NCI-H2029 treated with DMSO at 0.1 percent for 48 hours (cell line): ENCODE measurements at regions not wholly inside any gene's neighbourhood (a gene's known extent, or its start where the extent isn't known, plus 50 kb on each side); places are given as distances from the start of the nearest gene placed in this dataset.
"Not testable (repeated sequence)": the region's sequence is repeated elsewhere in the genome, so short reads cannot be mapped to it uniquely, and the experiment has no call there.

ENCODE experiments used
- DNase-seq: peaks from one replicate; lab custom pipeline; 2025; lab: John Stamatoyannopoulos, UW

GRCh38 chr11:122022646-122023045 is 93.4 kb downstream of the BLID start:
- DNase-seq: no peak

GRCh38 chr11:122020902-122021301 is 95.1 kb downstream of the BLID start:
- no peak for DNase-seq

- no peak for DNase-seq
Measured at GRCh38 chr11:122019908-122020694, 95.9 kb downstream of the BLID start.

- no peak for DNase-seq
Measured at GRCh38 chr11:122007601-122008071, 108.4 kb downstream of the BLID start.

GRCh38 chr11:122004446-122004845 is 111.6 kb downstream of the BLID start:
- DNase-seq: no peak

GRCh38 chr11:122002926-122003325 is 113.1 kb downstream of the BLID start:
- DNase-seq: no peak

GRCh38 chr11:122002047-122002446 is 114.0 kb downstream of the BLID start:
- no peak for DNase-seq

GRCh38 chr11:121999651-122000050 is 116.4 kb downstream of the BLID start:
- DNase-seq: no peak

- DNase-seq: no peak
Measured at GRCh38 chr11:121996574-121996973, 119.4 kb downstream of the BLID start.

- no peak for DNase-seq
Measured at GRCh38 chr11:121983901-121984300, 132.1 kb downstream of the BLID start.

GRCh38 chr11:121977914-121978313 is 138.1 kb downstream of the BLID start:
- not testable (repeated sequence) for DNase-seq

- DNase-seq: no peak
Measured at GRCh38 chr11:121968638-121969037, 147.4 kb downstream of the BLID start.

GRCh38 chr11:121967131-121967704 is 148.8 kb downstream of the BLID start:
- DNase-seq: no peak

- DNase-seq: no peak
Measured at GRCh38 chr11:121965330-121965729, 150.7 kb downstream of the BLID start.

- no peak for DNase-seq
Measured at GRCh38 chr11:121964591-121964990, 151.4 kb downstream of the BLID start.

GRCh38 chr11:121963846-121964245 is 152.2 kb downstream of the BLID start:
- not testable (repeated sequence) for DNase-seq

- no peak for DNase-seq
Measured at GRCh38 chr11:121961321-121961801, 154.7 kb downstream of the BLID start.

GRCh38 chr11:121958971-121959325 is 157.1 kb downstream of the BLID start:
- DNase-seq: no peak

GRCh38 chr11:121958323-121958970 is 157.6 kb downstream of the BLID start:
- DNase-seq: no peak

GRCh38 chr11:121953122-121953521 is 162.9 kb downstream of the BLID start:
- no peak for DNase-seq

- no peak for DNase-seq
Measured at GRCh38 chr11:121950160-121950559, 165.9 kb downstream of the BLID start.

GRCh38 chr11:121946514-121946913 is 169.5 kb downstream of the BLID start:
- no peak for DNase-seq
